B cell (primary cell): ENCODE measurements at regions not wholly inside any gene's neighbourhood (a gene's known extent, or its start where the extent isn't known, plus 50 kb on each side); places are given as distances from the start of the nearest gene placed in this dataset.

ENCODE experiments used
- ATAC-seq: fragments of 200-7000 bp; cut with Tn5 transposase; one replicate; pipeline ENCODE4 v1.10.0; 2021; ENCODE audit warnings: low read depth, mild to moderate bottlenecking, moderate number of reproducible peaks, moderate library complexity
- CTCF ChIA-PET: fragments of 350-600 bp; sonication (Branson Sonifier 250); formaldehyde crosslinking; loops from one replicate; lab custom pipeline; 2021; ENCODE audit warnings: antibody characterized with exemption, inconsistent platforms; lab: Charles Lee
- POLR2A ChIA-PET: fragments of 350-600 bp; sonication (Branson Sonifier 250); formaldehyde crosslinking; loops from one replicate; lab custom pipeline; 2021; ENCODE audit warnings: antibody characterized with exemption; lab: Charles Lee
- DNase-seq: peaks from one replicate; pipeline ENCODE4 v3.0.0; 2013
- H2AFZ ChIP-seq: 2 replicates; pipeline ENCODE4 v1.6.1; 2012; ENCODE audit warnings: mild to moderate bottlenecking, low read depth, low read length; ENCODE audit not compliant: insufficient read depth, poor library complexity, severe bottlenecking
- H3K27ac ChIP-seq, 2 donors: 1 replicate in 1 of 2; 2 replicates in 1 of 2; pipeline ENCODE4 v1.5.1; 2012 to 2013; ENCODE audit warnings: low read length in 2 of 2, mild to moderate bottlenecking in 2 of 2, moderate library complexity in 1 of 2
- H3K27me3 ChIP-seq, 4 experiments: fragments of 200-600 bp in 1 of 4; sonication (generic) in 1 of 4; replicated peaks in 1 of 4; 1 replicate in 2 of 4; 2 replicates in 2 of 4; pipeline versions ENCODE4 v1.6.1 to v1.7.0; 2013 to 2016; ENCODE audit warnings: low read length in 3 of 4, mild to moderate bottlenecking in 2 of 4, mixed read lengths in 1 of 4, moderate library complexity in 1 of 4; ENCODE audit not compliant: insufficient read depth in 4 of 4, control insufficient read depth in 3 of 4; ENCODE audit errors: control extremely low read depth in 1 of 4
- H3K36me3 ChIP-seq, 2 experiments: replicated peaks in 1 of 2; 1 replicate in 1 of 2; 2 replicates in 1 of 2; pipeline versions ENCODE4 v1.6.1 to v1.7.1; 2013; ENCODE audit warnings: low read length in 1 of 2; ENCODE audit not compliant: insufficient read depth in 2 of 2, control insufficient read depth in 1 of 2; ENCODE audit errors: control extremely low read depth in 1 of 2, extremely low read depth in 1 of 2
- H3K4me1 ChIP-seq, 2 donors: fragments of 200-600 bp in 1 of 2; sonication (generic) in 1 of 2; 1 replicate in 1 of 2; 2 replicates in 1 of 2; pipeline versions ENCODE4 v1.5.1 to v1.6.1; 2013 to 2017; ENCODE audit warnings: low read length in 2 of 2; ENCODE audit not compliant: control insufficient read depth in 2 of 2, insufficient read depth in 2 of 2
- H3K4me2 ChIP-seq: replicated peaks from 2 replicates; pipeline ENCODE3; 2012; ENCODE audit warnings: mild to moderate bottlenecking, low read depth, low read length; ENCODE audit not compliant: poor library complexity, severe bottlenecking
- H3K4me3 ChIP-seq, 5 experiments: fragments of 200-600 bp in 1 of 5; sonication (generic) in 1 of 5; 1 replicate in 3 of 5; 2 replicates in 2 of 5; pipeline versions ENCODE4 v1.5.1 to v1.7.0; 2011 to 2016; ENCODE audit warnings: low read length in 4 of 5, mild to moderate bottlenecking in 4 of 5, low read depth in 2 of 5, control low read depth in 1 of 5, moderate library complexity in 1 of 5; ENCODE audit not compliant: insufficient read depth in 1 of 5; ENCODE audit errors: control extremely low read depth in 1 of 5, extremely low read depth in 1 of 5
- H3K79me2 ChIP-seq: fragments of 200-600 bp; sonication (generic); one replicate; pipeline ENCODE4 v1.6.0; 2016; ENCODE audit warnings: low read length; ENCODE audit not compliant: control insufficient read depth, insufficient read depth
- H3K9ac ChIP-seq: fragments of 200-600 bp; sonication (generic); 2 replicates; pipeline ENCODE4 v1.6.1; 2017; ENCODE audit warnings: mild to moderate bottlenecking, low read length, moderate library complexity
- H3K9me3 ChIP-seq, 3 donors: one replicate each; pipeline versions ENCODE4 v1.6.1 to v1.7.1; 2013; ENCODE audit warnings: low read length in 2 of 3; ENCODE audit not compliant: control insufficient read depth in 2 of 3, insufficient read depth in 1 of 3; ENCODE audit errors: control extremely low read depth in 1 of 3
- H4K20me1 ChIP-seq: 2 replicates; pipeline ENCODE4 v1.6.0; 2012; ENCODE audit warnings: mild to moderate bottlenecking, low read length; ENCODE audit not compliant: insufficient read depth, control insufficient read depth, poor library complexity, severe bottlenecking
- H3K27ac Mint-ChIP-seq: one replicate; pipeline ENCODE4 v1.8.0; 2021; ENCODE audit warnings: mixed read lengths
- H3K27me3 Mint-ChIP-seq: one replicate; pipeline ENCODE4 v1.8.0; 2021; ENCODE audit warnings: mixed read lengths
- H3K4me1 Mint-ChIP-seq: one replicate; pipeline ENCODE4 v1.8.0; 2021; ENCODE audit warnings: mixed read lengths
- H3K4me3 Mint-ChIP-seq: one replicate; pipeline ENCODE4 v1.8.0; 2021; ENCODE audit warnings: mixed read lengths
- H3K9me3 Mint-ChIP-seq: one replicate; pipeline ENCODE4 v1.8.0; 2022; ENCODE audit warnings: mixed read lengths; ENCODE audit not compliant: insufficient read depth
- CTCF ChIP-seq: fragments of 200-600 bp; IDR thresholded peaks from one replicate; pipeline ENCODE4 v1.8.0; 2022; ENCODE audit warnings: antibody characterized with exemption, mild to moderate bottlenecking
- EZH2 ChIP-seq: IDR thresholded peaks from 2 replicates; pipeline ENCODE4 v1.6.1; 2012; ENCODE audit warnings: borderline replicate concordance, low read depth, mild to moderate bottlenecking, moderate library complexity, low read length; ENCODE audit not compliant: insufficient read depth, poor library complexity, severe bottlenecking
- WGBS: methylation state at CpG from one replicate; pipeline ENCODE4 v1.1.5; 2013; ENCODE audit warnings: missing lambda C conversion rate; ENCODE audit not compliant: insufficient coverage; 5-methylcytosine and 5-hydroxymethylcytosine counted together
- intact Hi-C: fragments of 100-400 bp; cut with micrococcal nuclease; formaldehyde crosslinking; loops from one replicate; pipeline ENCODE4 v1.10.0; 2022

- H2AFZ ChIP-seq, result no peak overlapping the region
- ATAC-seq, result no peak
- no peaks in the 10 kb centered on the region for H3K9me3 Mint-ChIP-seq
- no peak for DNase-seq
- no peaks in the 10 kb centered on the region for H3K79me2 ChIP-seq
- no CpG with 5 or more reads among the region's 4 CpGs for WGBS
- H3K4me1 Mint-ChIP-seq, result no peaks in the 10 kb centered on the region
- no peaks in the 10 kb centered on the region for H3K9me3 ChIP-seq
- H3K4me1 ChIP-seq, result no peaks in the 10 kb centered on the region
- no peak overlapping the region for H3K4me3 Mint-ChIP-seq
- no peak overlapping the region for H3K9ac ChIP-seq
- no peaks in the 10 kb centered on the region for H3K36me3 ChIP-seq
- no peak overlapping the region for H3K4me3 ChIP-seq
- peaks cover 3% of the 10 kb centered on the region for H3K27me3 Mint-ChIP-seq
- ChIA-PET POLR2A (interaction anchor here (0.7 kb wide), 1 partner anchor 407 kb away, joined by 5 read pairs; no protein-coding TSS in a partner anchor), CTCF (no interaction called here)
- H3K27me3 ChIP-seq, result no peaks in the 10 kb centered on the region
- no peak overlapping the region for H3K27ac ChIP-seq
- intact Hi-C loops, result no loop called here
- no peak overlapping the region for H3K4me2 ChIP-seq
- no peaks in the 10 kb centered on the region for H4K20me1 ChIP-seq
- no peak for TF ChIP-seq CTCF
- TF ChIP-seq EZH2, result no peak
- H3K27ac Mint-ChIP-seq, result no peak overlapping the region
Measured at GRCh38 chr15:81619002-81619401, 245.0 kb upstream of the TMC3 start.

GRCh38 chr15:81612631-81613030 is 238.6 kb upstream of the TMC3 start:
- 89% methylated on average over 2 of the region's 2 CpGs for WGBS

More at GRCh38 chr15:81612631-81613030, 238.6 kb upstream of the TMC3 start:
- Histone ChIP-seq H3K79me2 (no peaks in the 10 kb centered on the region), H4K20me1 (no peaks in the 10 kb centered on the region), H3K4me3 (no peak overlapping the region), H3K36me3 (no peaks in the 10 kb centered on the region), H3K27ac (no peak overlapping the region), H3K4me1 (no peaks in the 10 kb centered on the region), H2AFZ (no peak overlapping the region), H3K9ac (no peak overlapping the region), H3K9me3 (no peaks in the 10 kb centered on the region), H3K27me3 (no peaks in the 10 kb centered on the region), H3K4me2 (no peak overlapping the region)
- Mint-ChIP-seq H3K27me3 (peaks cover 11% of the 10 kb centered on the region), H3K27ac (no peak overlapping the region), H3K4me1 (no peaks in the 10 kb centered on the region), H3K9me3 (no peaks in the 10 kb centered on the region), H3K4me3 (no peak overlapping the region)
- TF ChIP-seq CTCF (no peak), EZH2 (no peak)
- ATAC-seq (no peak), DNase-seq (no peak)
- intact Hi-C loops, result no loop called here
- ChIA-PET CTCF (no interaction called here), POLR2A (no interaction called here)
